OCI-LY7 (cell line): ENCODE measurements at regions not wholly inside any gene's neighbourhood (a gene's known extent, or its start where the extent isn't known, plus 50 kb on each side); places are given as distances from the start of the nearest gene placed in this dataset.

Source experiments
- BruUV-seq: library from RNA; stranded (reverse); fragments of 400-500 nt; replicated peaks from 2 replicates; lab custom pipeline; 2021; lab: Mats Ljungman, UMichigan
- CTCF ChIA-PET: fragments of 300-600 bp; sonication (Branson Sonifier 250); formaldehyde crosslinking; loops from one replicate; lab custom pipeline; 2022; ENCODE audit warnings: antibody characterized with exemption; ENCODE audit not compliant: unreplicated experiment; lab: Charles Lee
- POLR2A ChIA-PET: fragments of 300-600 bp; sonication (Branson Sonifier 250); formaldehyde crosslinking; loops from one replicate; lab custom pipeline; 2022; ENCODE audit warnings: antibody characterized with exemption; lab: Charles Lee
- DNase-seq: peaks from one replicate; pipeline ENCODE4 v3.0.0-alpha.2; 2015; ENCODE audit warnings: low spot score
- H2AFZ ChIP-seq: fragments of 200-600 bp; sonication (generic), shearing (Covaris generic); 2 replicates; pipeline ENCODE4 v1.6.1; 2014; ENCODE audit warnings: mild to moderate bottlenecking, antibody characterized with exemption, low read length, moderate library complexity
- H3K27ac ChIP-seq: fragments of 200-600 bp; sonication (generic); 2 replicates; pipeline ENCODE4 v1.5.1; 2014; ENCODE audit warnings: mixed run types, low read depth, mild to moderate bottlenecking, moderate library complexity, low read length, inconsistent platforms; ENCODE audit not compliant: poor library complexity, severe bottlenecking
- H3K36me3 ChIP-seq: fragments of 200-600 bp; sonication (generic); 2 replicates; pipeline ENCODE4 v1.6.1; 2014; ENCODE audit warnings: mild to moderate bottlenecking, antibody characterized with exemption, low read length, moderate library complexity, mixed read lengths; ENCODE audit not compliant: insufficient read depth
- H3K4me1 ChIP-seq: fragments of 200-600 bp; sonication (generic); 2 replicates; pipeline ENCODE4 v1.5.1; 2014; ENCODE audit warnings: mild to moderate bottlenecking, low read length; ENCODE audit not compliant: insufficient read depth, poor library complexity, severe bottlenecking
- H3K4me2 ChIP-seq: fragments of 200-600 bp; sonication (generic); 2 replicates; pipeline ENCODE4 v1.6.1; 2014; ENCODE audit warnings: mild to moderate bottlenecking, low read length
- H3K4me3 ChIP-seq: fragments of 200-600 bp; sonication (generic); 2 replicates; pipeline ENCODE4 v1.5.1; 2014; ENCODE audit warnings: mild to moderate bottlenecking, low read depth, low read length; ENCODE audit not compliant: poor library complexity, severe bottlenecking
- H3K79me2 ChIP-seq: fragments of 200-600 bp; sonication (generic); 2 replicates; pipeline ENCODE4 v1.6.1; 2016; ENCODE audit warnings: low read depth, mild to moderate bottlenecking, low read length, moderate library complexity, mixed read lengths; ENCODE audit not compliant: insufficient read depth
- H3K9me2 ChIP-seq: fragments of 200-600 bp; sonication (generic); 2 replicates; pipeline ENCODE4 v1.6.1; 2016; ENCODE audit warnings: mild to moderate bottlenecking, low read length, mixed read lengths; ENCODE audit not compliant: insufficient read depth
- H3K9me3 ChIP-seq: fragments of 200-600 bp; sonication (generic); 2 replicates; pipeline ENCODE4 v1.6.1; 2014; ENCODE audit warnings: mild to moderate bottlenecking, mixed run types, low read length, mixed read lengths
- H4K20me1 ChIP-seq: fragments of 200-600 bp; sonication (generic); 2 replicates; pipeline ENCODE4 v1.6.1; 2014; ENCODE audit warnings: mild to moderate bottlenecking, antibody characterized with exemption, low read length, moderate library complexity, mixed read lengths; ENCODE audit not compliant: insufficient read depth
- CTCF ChIP-seq: fragments of 200-600 bp; sonication (generic); conservative IDR thresholded peaks from 2 replicates; pipeline ENCODE4 v1.5.1; 2014; ENCODE audit warnings: mild to moderate bottlenecking, antibody characterized with exemption, low read length, moderate library complexity, mixed read lengths
- EZH2phosphoT487 ChIP-seq: fragments of 200-600 bp; sonication (generic); IDR thresholded peaks from 2 replicates; pipeline ENCODE4 v1.6.1; 2018; ENCODE audit warnings: low read depth, borderline replicate concordance, mild to moderate bottlenecking, mixed run types, antibody characterized with exemption, low read length, moderate library complexity, mixed read lengths
- intact Hi-C: fragments of 100-400 bp; cut with micrococcal nuclease; formaldehyde crosslinking; loops from one replicate; pipeline ENCODE4 v1.10.0; 2022; ENCODE audit not compliant: unreplicated experiment

GRCh38 chr5:121009058-121009457 lies 545.0 kb downstream of the PRR16 start:
- H3K27ac ChIP-seq = no peak overlapping the region
- no peaks in the 10 kb centered on the region for H3K4me1 ChIP-seq
- BruUV-seq = no TSS peak
- no peaks in the 10 kb centered on the region for H4K20me1 ChIP-seq
- no peak overlapping the region for H2AFZ ChIP-seq
- H3K4me3 ChIP-seq = no peak overlapping the region
- H3K79me2 ChIP-seq = no peaks in the 10 kb centered on the region
- H3K36me3 ChIP-seq = no peaks in the 10 kb centered on the region
- no peak for DNase-seq
- POLR2A ChIA-PET = no interaction called here
- CTCF ChIA-PET = no interaction called here
- TF ChIP-seq CTCF (no peak), EZH2phosphoT487 (no peak)
- no peak overlapping the region for H3K4me2 ChIP-seq
- H3K9me3 ChIP-seq = no peaks in the 10 kb centered on the region
- intact Hi-C loops = no loop called here
- no peaks in the 10 kb centered on the region for H3K9me2 ChIP-seq

- H4K20me1 ChIP-seq = no peaks in the 10 kb centered on the region
- no peak overlapping the region for H3K4me3 ChIP-seq
- TF ChIP-seq EZH2phosphoT487 (no peak), CTCF (no peak)
- no peak overlapping the region for H3K4me2 ChIP-seq
- intact Hi-C loops = no loop called here
- no peak overlapping the region for H2AFZ ChIP-seq
- CTCF ChIA-PET = no interaction called here
- no peaks in the 10 kb centered on the region for H3K4me1 ChIP-seq
- POLR2A ChIA-PET = interaction anchor here (0.9 kb wide), 1 partner anchor 10 kb away, joined by 3 read pairs; no protein-coding TSS in a partner anchor
- H3K9me2 ChIP-seq = no peaks in the 10 kb centered on the region
- no peaks in the 10 kb centered on the region for H3K79me2 ChIP-seq
- BruUV-seq = no TSS peak
- H3K9me3 ChIP-seq = no peaks in the 10 kb centered on the region
- no peak for DNase-seq
- H3K36me3 ChIP-seq = no peaks in the 10 kb centered on the region
- no peak overlapping the region for H3K27ac ChIP-seq
Measured at GRCh38 chr5:121018004-121018403, 553.9 kb downstream of the PRR16 start.

- Histone ChIP-seq H3K4me1 (no peaks in the 10 kb centered on the region), H3K4me2 (no peak overlapping the region), H4K20me1 (no peaks in the 10 kb centered on the region), H3K79me2 (no peaks in the 10 kb centered on the region), H3K36me3 (no peaks in the 10 kb centered on the region), H3K9me2 (no peaks in the 10 kb centered on the region), H2AFZ (no peak overlapping the region), H3K4me3 (no peak overlapping the region), H3K27ac (no peak overlapping the region), H3K9me3 (no peaks in the 10 kb centered on the region)
- ChIA-PET POLR2A (interaction anchor here (0.5 to 0.9 kb wide), 2 partner anchors 8 to 282 kb away, joined by 3 read pairs; no protein-coding TSS in a partner anchor), CTCF (no interaction called here)
- DNase-seq = no peak
- BruUV-seq = no TSS peak
- TF ChIP-seq EZH2phosphoT487 = no peak
- no peak for TF ChIP-seq CTCF
- intact Hi-C loops = no loop called here
Measured at GRCh38 chr5:121019106-121019505, 555.0 kb downstream of the PRR16 start.
